AG04450 (cell line): ENCODE measurements at regions not wholly inside any gene's neighbourhood (a gene's known extent, or its start where the extent isn't known, plus 50 kb on each side); places are given as distances from the start of the nearest gene placed in this dataset.

ENCODE experiments used
- CTCF ChIA-PET: fragments of 300-600, 350-600 bp; formaldehyde crosslinking; extraction: SDS; loops from one replicate; lab custom pipeline; 2022; ENCODE audit warnings: antibody characterized with exemption, inconsistent platforms; lab: Charles Lee
- POLR2A ChIA-PET: fragments of 350-600 bp; formaldehyde crosslinking; extraction: SDS; loops from one replicate; lab custom pipeline; 2021; ENCODE audit warnings: antibody characterized with exemption, inconsistent platforms; lab: Yijun Ruan, JAX
- DNase-seq: peaks from one replicate; pipeline ENCODE4 v3.0.0-alpha.2; 2011; ENCODE audit warnings: low read depth, low spot score
- H3K27ac ChIP-seq: one replicate; pipeline ENCODE4 v1.5.1; 2012; ENCODE audit warnings: low read depth, low read length, control low read depth
- H3K27me3 ChIP-seq: one replicate; pipeline ENCODE4 v1.6.0; 2012; ENCODE audit warnings: low read length; ENCODE audit not compliant: control insufficient read depth, insufficient read depth
- H3K4me3 ChIP-seq: 2 replicates; pipeline ENCODE4 v1.5.1; 2011; ENCODE audit warnings: mild to moderate bottlenecking, low read depth, low read length, control low read depth
- H3K9me3 ChIP-seq: 2 replicates; pipeline ENCODE4 v1.5.1; 2012; ENCODE audit warnings: low read length; ENCODE audit not compliant: control insufficient read depth, insufficient read depth
- TF ChIP-seq, protein P1 (sequence below): IDR thresholded peaks from 2 replicates; pipeline ENCODE4 v1.5.1; 2011; ENCODE audit warnings: low read depth, low read length, control low read depth, inconsistent platforms

DNA sequence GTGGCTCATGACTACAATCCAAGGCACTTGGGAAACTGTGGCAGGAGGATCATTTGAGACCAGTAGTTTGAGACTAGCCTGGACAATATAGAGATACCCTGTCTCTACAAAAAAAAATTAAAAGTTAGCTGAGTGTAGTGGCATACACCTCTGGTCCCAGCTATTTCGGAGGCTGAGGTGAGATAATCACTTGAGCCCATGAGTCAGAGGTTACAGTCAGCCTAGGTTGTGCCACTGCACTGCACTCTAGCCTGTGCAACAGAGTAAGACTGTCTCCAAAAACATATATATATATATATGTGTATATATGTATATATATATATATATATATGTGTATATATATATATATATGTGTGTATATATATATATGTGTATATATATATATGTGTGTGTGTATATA lies 890.8 kb downstream of the NLGN4Y start:
- TF ChIP-seq, protein P1, sequence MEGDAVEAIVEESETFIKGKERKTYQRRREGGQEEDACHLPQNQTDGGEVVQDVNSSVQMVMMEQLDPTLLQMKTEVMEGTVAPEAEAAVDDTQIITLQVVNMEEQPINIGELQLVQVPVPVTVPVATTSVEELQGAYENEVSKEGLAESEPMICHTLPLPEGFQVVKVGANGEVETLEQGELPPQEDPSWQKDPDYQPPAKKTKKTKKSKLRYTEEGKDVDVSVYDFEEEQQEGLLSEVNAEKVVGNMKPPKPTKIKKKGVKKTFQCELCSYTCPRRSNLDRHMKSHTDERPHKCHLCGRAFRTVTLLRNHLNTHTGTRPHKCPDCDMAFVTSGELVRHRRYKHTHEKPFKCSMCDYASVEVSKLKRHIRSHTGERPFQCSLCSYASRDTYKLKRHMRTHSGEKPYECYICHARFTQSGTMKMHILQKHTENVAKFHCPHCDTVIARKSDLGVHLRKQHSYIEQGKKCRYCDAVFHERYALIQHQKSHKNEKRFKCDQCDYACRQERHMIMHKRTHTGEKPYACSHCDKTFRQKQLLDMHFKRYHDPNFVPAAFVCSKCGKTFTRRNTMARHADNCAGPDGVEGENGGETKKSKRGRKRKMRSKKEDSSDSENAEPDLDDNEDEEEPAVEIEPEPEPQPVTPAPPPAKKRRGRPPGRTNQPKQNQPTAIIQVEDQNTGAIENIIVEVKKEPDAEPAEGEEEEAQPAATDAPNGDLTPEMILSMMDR: no peak
- no peaks in the 10 kb centered on the region for H3K27me3 ChIP-seq
- no peak overlapping the region for H3K27ac ChIP-seq
- no peak overlapping the region for H3K4me3 ChIP-seq
- ChIA-PET CTCF (no interaction called here), POLR2A (no interaction called here)
- H3K9me3 ChIP-seq: no peaks in the 10 kb centered on the region
- DNase-seq: no peak

DNA sequence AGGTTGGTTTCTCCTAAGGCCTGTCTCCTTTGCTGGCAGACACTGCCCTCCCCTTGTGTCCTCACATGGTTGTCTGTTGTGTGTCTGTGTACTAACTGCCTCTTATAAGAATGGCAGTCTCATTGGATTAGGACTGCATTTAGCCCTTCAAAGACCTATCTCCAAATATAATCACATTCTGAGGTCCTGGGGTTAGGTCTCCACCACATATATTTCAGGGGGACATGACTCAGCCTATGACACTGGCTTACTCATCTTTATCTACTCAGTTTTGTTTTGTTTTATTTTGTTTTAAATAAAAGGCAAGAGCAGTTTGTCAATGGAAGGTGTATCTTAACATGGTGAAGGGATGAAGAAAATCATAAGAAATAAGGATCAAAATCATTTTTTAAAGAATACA lies 894.3 kb downstream of the NLGN4Y start:
- no peaks in the 10 kb centered on the region for H3K27me3 ChIP-seq
- no peaks in the 10 kb centered on the region for H3K9me3 ChIP-seq
- POLR2A ChIA-PET: no interaction called here
- no peak overlapping the region for H3K4me3 ChIP-seq
- H3K27ac ChIP-seq: no peak overlapping the region
- TF ChIP-seq, protein P1: no peak
- CTCF ChIA-PET: no interaction called here
- no peak for DNase-seq

DNA sequence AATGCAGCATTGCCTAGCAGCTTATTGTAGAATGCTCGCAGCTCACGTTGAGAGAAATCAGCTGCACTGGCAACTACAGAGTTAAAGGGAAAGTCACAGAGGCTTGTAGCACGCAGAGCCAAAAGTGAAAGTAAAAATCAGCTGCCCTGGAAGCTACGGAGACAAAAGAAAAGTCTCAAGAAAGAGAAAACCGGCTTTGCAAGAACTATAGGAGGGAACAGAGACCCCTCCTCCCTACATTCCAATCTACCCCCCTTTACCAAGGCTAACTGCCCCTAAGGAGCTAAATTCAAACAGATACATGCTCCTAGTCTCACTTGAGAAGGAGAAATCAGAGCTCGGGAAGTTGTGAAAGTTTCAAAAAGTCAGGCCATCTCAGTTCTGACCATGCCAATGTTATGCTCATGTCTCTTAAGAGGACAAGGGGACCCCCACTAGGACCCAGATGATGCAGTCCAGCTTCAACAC lies 900.4 kb downstream of the NLGN4Y start:
- ChIA-PET POLR2A (interaction anchor here (1.2 kb wide), 1 partner anchor 30 kb away, joined by 5 read pairs; no protein-coding TSS in a partner anchor), CTCF (no interaction called here)
- TF ChIP-seq, protein P1: no peak
- no peak for DNase-seq
- Histone ChIP-seq H3K9me3 (no peaks in the 10 kb centered on the region), H3K27me3 (no peaks in the 10 kb centered on the region), H3K27ac (peak overlapping the region; percentile 76), H3K4me3 (peak overlapping the region; percentile 53)

- DNase-seq: no peak
- POLR2A ChIA-PET: no interaction called here
These were observed 915.8 kb downstream of the NLGN4Y start for GRCh38 chrY:15440021-15440695.

More at GRCh38 chrY:15440021-15440695, 915.8 kb downstream of the NLGN4Y start:
- no peaks in the 10 kb centered on the region for H3K9me3 ChIP-seq
- H3K27me3 ChIP-seq: no peaks in the 10 kb centered on the region
- no peak overlapping the region for H3K27ac ChIP-seq
- CTCF ChIA-PET: no interaction called here
- no peak overlapping the region for H3K4me3 ChIP-seq
- TF ChIP-seq, protein P1: no peak
